ENCODE measurements at regions not wholly inside any gene's neighbourhood (a gene's known extent, or its start where the extent isn't known, plus 50 kb on each side); places are given as distances from the start of the nearest gene placed in this dataset.

GRCh38 chr5:167232675-167233311 lies 1058.7 kb upstream of the WWC1 start:
- no peak overlapping the region for H3K4me3 Mint-ChIP-seq
- H3K4me1 Mint-ChIP-seq (ENCODE audit: low read depth), result no peaks in the 10 kb centered on the region
- no peaks in the 10 kb centered on the region for H3K27me3 Mint-ChIP-seq (ENCODE audit: low read depth)
- peaks cover 24% of the 10 kb centered on the region for H3K9me3 Mint-ChIP-seq
- H3K27ac Mint-ChIP-seq, result no peak overlapping the region
- H3K36me3 Mint-ChIP-seq (ENCODE audit: low read depth), result no peaks in the 10 kb centered on the region
- no peak for DNase-seq (ENCODE audit: low spot score)

- Mint-ChIP-seq H3K27ac (no peak overlapping the region), H3K27me3 (ENCODE audit: low read depth) (no peaks in the 10 kb centered on the region), H3K4me3 (no peak overlapping the region), H3K9me3 (peaks cover 24% of the 10 kb centered on the region), H3K36me3 (ENCODE audit: low read depth) (no peaks in the 10 kb centered on the region), H3K4me1 (ENCODE audit: low read depth) (no peaks in the 10 kb centered on the region)
- DNase-seq (ENCODE audit: low spot score), result no peak
These were observed 1057.8 kb upstream of the WWC1 start for GRCh38 chr5:167233507-167234220.

DNA sequence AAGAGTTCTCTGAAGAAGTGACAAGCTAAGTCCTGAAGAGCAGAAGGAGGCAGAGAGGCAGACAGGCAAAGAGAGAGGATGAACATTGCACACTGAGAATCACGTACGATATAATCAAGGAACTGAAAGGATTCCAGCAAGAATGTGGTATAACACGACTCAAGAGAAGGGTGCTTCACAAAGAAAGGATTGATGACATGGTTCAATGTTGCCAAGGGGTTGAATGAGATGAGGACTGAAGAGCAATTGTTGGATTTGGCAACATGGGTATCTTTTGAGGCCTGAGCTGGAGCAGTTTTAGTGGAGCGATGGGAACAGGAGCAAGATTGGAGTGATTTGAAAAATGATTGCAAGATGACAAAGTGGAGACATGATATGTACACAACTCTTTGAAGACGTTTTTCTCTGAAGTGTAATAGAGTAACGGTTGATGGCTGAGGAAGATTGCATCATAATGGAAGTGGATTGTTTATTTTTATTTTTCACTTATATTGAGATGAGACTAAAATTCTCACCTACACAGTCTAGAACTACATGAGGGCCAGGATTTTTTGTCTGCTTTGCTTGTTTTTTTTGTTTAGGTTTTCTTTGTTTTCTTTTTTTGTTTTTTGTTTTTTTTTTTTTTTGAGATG lies 1049.9 kb upstream of the WWC1 start:
- Mint-ChIP-seq H3K36me3 (ENCODE audit: low read depth) (no peaks in the 10 kb centered on the region), H3K27ac (no peak overlapping the region), H3K27me3 (ENCODE audit: low read depth) (no peaks in the 10 kb centered on the region), H3K4me3 (no peak overlapping the region), H3K9me3 (peaks cover 41% of the 10 kb centered on the region), H3K4me1 (ENCODE audit: low read depth) (no peaks in the 10 kb centered on the region)
- DNase-seq (ENCODE audit: low spot score), result no peak

- Mint-ChIP-seq H3K27me3 (ENCODE audit: low read depth) (no peaks in the 10 kb centered on the region), H3K4me3 (no peak overlapping the region), H3K27ac (no peak overlapping the region), H3K36me3 (ENCODE audit: low read depth) (no peaks in the 10 kb centered on the region), H3K4me1 (ENCODE audit: low read depth) (no peaks in the 10 kb centered on the region), H3K9me3 (peaks cover 41% of the 10 kb centered on the region)
- no peak for DNase-seq (ENCODE audit: low spot score)
These were observed 1048.7 kb upstream of the WWC1 start for GRCh38 chr5:167242701-167243100.

DNA sequence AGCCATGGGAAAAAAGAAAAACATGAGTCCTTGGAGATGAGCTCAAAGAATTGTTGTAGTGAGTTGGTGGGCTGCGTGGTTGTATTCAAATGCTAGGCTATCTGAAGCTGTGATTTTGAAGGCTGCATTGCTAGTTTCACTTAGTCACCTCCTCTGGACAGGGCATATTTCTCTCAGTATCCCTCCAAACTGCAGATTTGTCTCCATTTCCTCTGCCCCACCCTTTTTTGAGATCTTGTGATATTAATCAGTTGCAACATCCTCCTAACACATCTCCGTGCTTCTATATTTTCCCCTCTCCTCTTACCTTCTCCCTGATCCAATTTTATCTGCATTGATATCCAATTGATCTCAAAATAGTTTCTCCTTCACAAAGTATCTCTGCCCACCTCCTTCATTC lies 1048.0 kb upstream of the WWC1 start:
- Mint-ChIP-seq H3K4me3 (no peak overlapping the region), H3K9me3 (peaks cover 37% of the 10 kb centered on the region), H3K27ac (no peak overlapping the region), H3K36me3 (ENCODE audit: low read depth) (no peaks in the 10 kb centered on the region), H3K4me1 (ENCODE audit: low read depth) (no peaks in the 10 kb centered on the region), H3K27me3 (ENCODE audit: low read depth) (no peaks in the 10 kb centered on the region)
- no peak for DNase-seq (ENCODE audit: low spot score)

GRCh38 chr5:167244583-167244982 lies 1046.9 kb upstream of the WWC1 start:
- DNase-seq (ENCODE audit: low spot score), result no peak
- Mint-ChIP-seq H3K9me3 (peaks cover 30% of the 10 kb centered on the region), H3K27ac (no peak overlapping the region), H3K4me1 (ENCODE audit: low read depth) (no peaks in the 10 kb centered on the region), H3K27me3 (ENCODE audit: low read depth) (no peaks in the 10 kb centered on the region), H3K36me3 (ENCODE audit: low read depth) (no peaks in the 10 kb centered on the region), H3K4me3 (no peak overlapping the region)

- Mint-ChIP-seq H3K9me3 (peaks cover 23% of the 10 kb centered on the region), H3K27ac (no peak overlapping the region), H3K4me3 (no peak overlapping the region), H3K27me3 (ENCODE audit: low read depth) (no peaks in the 10 kb centered on the region), H3K36me3 (ENCODE audit: low read depth) (no peaks in the 10 kb centered on the region), H3K4me1 (ENCODE audit: low read depth) (no peaks in the 10 kb centered on the region)
- DNase-seq (ENCODE audit: low spot score), result no peak
These were observed 1045.6 kb upstream of the WWC1 start for GRCh38 chr5:167245868-167246267.

GRCh38 chr5:167247816-167248215 lies 1043.6 kb upstream of the WWC1 start:
- H3K27me3 Mint-ChIP-seq (ENCODE audit: low read depth), result no peaks in the 10 kb centered on the region
- peaks cover 15% of the 10 kb centered on the region for H3K9me3 Mint-ChIP-seq
- no peaks in the 10 kb centered on the region for H3K4me1 Mint-ChIP-seq (ENCODE audit: low read depth)
- H3K4me3 Mint-ChIP-seq, result no peak overlapping the region
- no peak for DNase-seq (ENCODE audit: low spot score)
- no peaks in the 10 kb centered on the region for H3K36me3 Mint-ChIP-seq (ENCODE audit: low read depth)
- H3K27ac Mint-ChIP-seq, result no peak overlapping the region

- DNase-seq (ENCODE audit: low spot score), result no peak
- Mint-ChIP-seq H3K9me3 (peaks cover 11% of the 10 kb centered on the region), H3K4me3 (no peak overlapping the region), H3K36me3 (ENCODE audit: low read depth) (no peaks in the 10 kb centered on the region), H3K4me1 (ENCODE audit: low read depth) (no peaks in the 10 kb centered on the region), H3K27me3 (ENCODE audit: low read depth) (no peaks in the 10 kb centered on the region), H3K27ac (no peak overlapping the region)
These were observed 1043.2 kb upstream of the WWC1 start for GRCh38 chr5:167248257-167248656.

DNA sequence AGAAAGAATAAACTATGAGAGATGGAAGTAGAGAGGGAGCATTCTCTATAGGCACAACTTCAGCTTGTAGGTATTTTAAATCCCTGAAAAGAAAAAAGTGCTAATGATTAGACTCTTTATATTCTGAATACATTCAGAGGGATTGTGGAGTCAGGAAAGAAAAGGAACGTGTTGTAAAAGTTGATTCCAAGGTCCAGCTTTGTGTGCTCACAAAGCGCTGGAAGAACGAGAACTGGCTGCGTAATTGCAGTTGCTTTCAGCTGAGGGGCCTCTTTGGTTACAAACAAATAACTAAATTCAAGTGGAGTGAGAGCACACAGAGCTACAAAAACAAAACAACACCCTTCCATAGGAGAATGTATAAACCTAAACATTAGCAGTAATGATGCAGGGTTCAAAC lies 1040.4 kb upstream of the WWC1 start:
- no peak overlapping the region for H3K4me3 Mint-ChIP-seq
- no peaks in the 10 kb centered on the region for H3K36me3 Mint-ChIP-seq (ENCODE audit: low read depth)
- H3K4me1 Mint-ChIP-seq (ENCODE audit: low read depth), result no peaks in the 10 kb centered on the region
- H3K27me3 Mint-ChIP-seq (ENCODE audit: low read depth), result no peaks in the 10 kb centered on the region
- H3K9me3 Mint-ChIP-seq, result peaks cover 11% of the 10 kb centered on the region
- no peak for DNase-seq (ENCODE audit: low spot score)
- no peak overlapping the region for H3K27ac Mint-ChIP-seq

- Mint-ChIP-seq H3K36me3 (ENCODE audit: low read depth) (no peaks in the 10 kb centered on the region), H3K9me3 (peaks cover 15% of the 10 kb centered on the region), H3K4me1 (ENCODE audit: low read depth) (no peaks in the 10 kb centered on the region), H3K4me3 (no peak overlapping the region), H3K27me3 (ENCODE audit: low read depth) (no peaks in the 10 kb centered on the region), H3K27ac (no peak overlapping the region)
- DNase-seq (ENCODE audit: low spot score), result no peak
These were observed 1037.3 kb upstream of the WWC1 start for GRCh38 chr5:167254132-167254531.

- DNase-seq (ENCODE audit: low spot score), result no peak
- H3K27me3 Mint-ChIP-seq (ENCODE audit: low read depth), result no peaks in the 10 kb centered on the region
- no peaks in the 10 kb centered on the region for H3K36me3 Mint-ChIP-seq (ENCODE audit: low read depth)
- H3K4me1 Mint-ChIP-seq (ENCODE audit: low read depth), result no peaks in the 10 kb centered on the region
- H3K9me3 Mint-ChIP-seq, result peaks cover 15% of the 10 kb centered on the region
- H3K4me3 Mint-ChIP-seq, result no peak overlapping the region
- H3K27ac Mint-ChIP-seq, result no peak overlapping the region
These were observed 1035.5 kb upstream of the WWC1 start for GRCh38 chr5:167255926-167256325.

GRCh38 chr5:167259806-167260205 lies 1031.6 kb upstream of the WWC1 start:
- Mint-ChIP-seq H3K4me3 (no peak overlapping the region), H3K27me3 (ENCODE audit: low read depth) (no peaks in the 10 kb centered on the region), H3K27ac (no peak overlapping the region), H3K4me1 (ENCODE audit: low read depth) (no peaks in the 10 kb centered on the region), H3K36me3 (ENCODE audit: low read depth) (no peaks in the 10 kb centered on the region), H3K9me3 (peaks cover 14% of the 10 kb centered on the region)
- no peak for DNase-seq (ENCODE audit: low spot score)

DNA sequence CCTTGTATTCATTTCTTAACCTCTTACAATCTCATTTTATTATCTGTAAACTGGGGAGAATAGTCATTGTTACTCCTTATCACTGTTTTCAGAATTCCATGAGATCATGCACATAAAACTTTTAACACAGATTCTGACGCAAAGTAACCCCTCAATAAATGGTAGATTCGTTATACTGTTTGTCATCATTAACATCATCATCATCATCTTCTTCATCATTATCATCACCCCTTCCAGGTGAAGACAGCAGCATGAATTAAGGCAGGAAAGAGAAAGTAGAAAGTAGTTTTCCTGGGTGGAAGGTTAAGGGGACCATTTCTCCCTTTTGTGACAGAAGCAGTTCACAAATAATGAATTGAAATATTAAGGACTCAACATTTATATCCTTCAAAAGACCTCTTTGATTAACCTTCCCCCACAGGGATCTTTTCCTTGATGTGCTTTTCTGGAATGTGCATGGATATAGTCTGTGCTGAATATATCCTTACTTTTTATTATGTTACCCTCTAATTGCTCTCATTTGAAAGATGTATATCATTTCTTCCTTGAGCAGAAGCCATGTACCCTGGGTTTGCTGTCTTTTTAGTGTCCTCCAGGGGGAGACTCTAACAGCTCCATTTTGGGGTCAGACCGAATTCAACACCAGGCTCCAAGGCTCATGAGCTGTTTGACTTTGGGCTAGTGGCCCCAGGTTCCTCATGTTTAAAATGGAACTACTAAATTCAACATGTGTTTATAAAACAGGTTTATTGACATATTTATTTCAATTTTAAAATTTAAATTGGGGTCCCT lies 1029.9 kb upstream of the WWC1 start:
- H3K27me3 Mint-ChIP-seq (ENCODE audit: low read depth), result no peaks in the 10 kb centered on the region
- no peak overlapping the region for H3K4me3 Mint-ChIP-seq
- no peaks in the 10 kb centered on the region for H3K36me3 Mint-ChIP-seq (ENCODE audit: low read depth)
- no peak for DNase-seq (ENCODE audit: low spot score)
- no peak overlapping the region for H3K27ac Mint-ChIP-seq
- no peaks in the 10 kb centered on the region for H3K4me1 Mint-ChIP-seq (ENCODE audit: low read depth)
- H3K9me3 Mint-ChIP-seq, result peaks cover 14% of the 10 kb centered on the region
